ENCODE measurements at regions not wholly inside any gene's neighbourhood (a gene's known extent, or its start where the extent isn't known, plus 50 kb on each side); places are given as distances from the start of the nearest gene placed in this dataset.

GRCh38 chr6:145370559-145370958 lies 364.8 kb downstream of the EPM2A start:
- DNase-seq: no peak
- H3K36me3 Mint-ChIP-seq (ENCODE audit: low read depth): no peaks in the 10 kb centered on the region
- no peak overlapping the region for H3K4me3 Mint-ChIP-seq
- H3K9me3 Mint-ChIP-seq: no peaks in the 10 kb centered on the region
- peaks cover 6% of the 10 kb centered on the region; the same call in 1 of the 2 replicates for H3K4me1 Mint-ChIP-seq (ENCODE audit: low read depth)
- H3K27me3 Mint-ChIP-seq (ENCODE audit: insufficient read depth): peaks cover 6% of the 10 kb centered on the region; the same call in 1 of the 2 replicates
- no peak for TF ChIP-seq CTCF (IDR thresholded peaks at IDR 0.05)
- H3K27ac Mint-ChIP-seq: no peak overlapping the region

GRCh38 chr6:145372671-145373151 lies 362.6 kb downstream of the EPM2A start:
- TF ChIP-seq CTCF (IDR thresholded peaks at IDR 0.05): no peak
- H3K9me3 Mint-ChIP-seq: peaks cover 7% of the 10 kb centered on the region; the same call in 1 of the 2 replicates
- peaks cover 6% of the 10 kb centered on the region; the same call in 1 of the 2 replicates for H3K4me1 Mint-ChIP-seq (ENCODE audit: low read depth)
- peak; percentile 31 for DNase-seq
- H3K27ac Mint-ChIP-seq: 0 out of 2 replicates have a peak overlapping the region, but pooled peaks have one; percentile 0
- no peaks in the 10 kb centered on the region for H3K36me3 Mint-ChIP-seq (ENCODE audit: low read depth)
- peaks cover 8% of the 10 kb centered on the region; the same call in 1 of the 2 replicates for H3K27me3 Mint-ChIP-seq (ENCODE audit: insufficient read depth)
- peak overlapping the region; percentile 61 for H3K4me3 Mint-ChIP-seq

- H3K36me3 Mint-ChIP-seq (ENCODE audit: low read depth): no peaks in the 10 kb centered on the region
Measured at GRCh38 chr6:145373826-145374225, 361.5 kb downstream of the EPM2A start.

GRCh38 chr6:145374570-145374969 lies 360.8 kb downstream of the EPM2A start:
- Mint-ChIP-seq H3K4me1 (ENCODE audit: low read depth) (peaks cover 6% of the 10 kb centered on the region; the same call in 1 of the 2 replicates), H3K36me3 (ENCODE audit: low read depth) (no peaks in the 10 kb centered on the region), H3K9me3 (peaks cover 7% of the 10 kb centered on the region; the same call in 1 of the 2 replicates), H3K27me3 (ENCODE audit: insufficient read depth) (peaks cover 4% of the 10 kb centered on the region; the same call in 1 of the 2 replicates), H3K4me3 (no peak overlapping the region), H3K27ac (no peak overlapping the region)
- DNase-seq: no peak
- no peak for TF ChIP-seq CTCF (IDR thresholded peaks at IDR 0.05)

More at GRCh38 chr6:145373826-145374225, 361.5 kb downstream of the EPM2A start:
- no peak overlapping the region for H3K4me3 Mint-ChIP-seq
- no peak for DNase-seq
- no peak for TF ChIP-seq CTCF (IDR thresholded peaks at IDR 0.05)
- H3K9me3 Mint-ChIP-seq: peaks cover 7% of the 10 kb centered on the region; the same call in 1 of the 2 replicates
- peaks cover 6% of the 10 kb centered on the region; the same call in 1 of the 2 replicates for H3K4me1 Mint-ChIP-seq (ENCODE audit: low read depth)
- no peak overlapping the region for H3K27ac Mint-ChIP-seq
- peaks cover 4% of the 10 kb centered on the region; the same call in 1 of the 2 replicates for H3K27me3 Mint-ChIP-seq (ENCODE audit: insufficient read depth)

GRCh38 chr6:145375502-145375901 lies 359.8 kb downstream of the EPM2A start:
- Mint-ChIP-seq H3K36me3 (ENCODE audit: low read depth) (no peaks in the 10 kb centered on the region), H3K27me3 (ENCODE audit: insufficient read depth) (peaks cover 4% of the 10 kb centered on the region; the same call in 1 of the 2 replicates), H3K4me3 (no peak overlapping the region), H3K9me3 (peaks cover 7% of the 10 kb centered on the region; the same call in 1 of the 2 replicates), H3K27ac (no peak overlapping the region), H3K4me1 (ENCODE audit: low read depth) (peaks cover 6% of the 10 kb centered on the region; the same call in 1 of the 2 replicates)
- no peak for DNase-seq
- TF ChIP-seq CTCF (IDR thresholded peaks at IDR 0.05): no peak

Measured in HFFc6 (cell line).